SHP77 (cell line): ENCODE measurements at regions not wholly inside any gene's neighbourhood (a gene's known extent, or its start where the extent isn't known, plus 50 kb on each side); places are given as distances from the start of the nearest gene placed in this dataset.
"Not testable (repeated sequence)": the region's sequence is repeated elsewhere in the genome, so short reads cannot be mapped to it uniquely, and the experiment has no call there.

Experiments used
- DNase-seq, 2 experiments: peaks; one replicate each; lab custom pipeline; 2025; lab: John Stamatoyannopoulos, UW

- DNase-seq: no peak
Measured at GRCh38 chr11:82047200-82047599, 686.5 kb downstream of the FAM181B start.

GRCh38 chr11:82046778-82047177 lies 686.9 kb downstream of the FAM181B start:
- DNase-seq: no peak

GRCh38 chr11:82045748-82046457 lies 687.8 kb downstream of the FAM181B start:
- DNase-seq: no peak

GRCh38 chr11:82043316-82043715 lies 690.3 kb downstream of the FAM181B start:
- no peak for DNase-seq

- DNase-seq: no peak
Measured at GRCh38 chr11:82041764-82042163, 691.9 kb downstream of the FAM181B start.

GRCh38 chr11:82038154-82038553 lies 695.5 kb downstream of the FAM181B start:
- DNase-seq: no peak

GRCh38 chr11:82034527-82034926 lies 699.1 kb downstream of the FAM181B start:
- no peak for DNase-seq

GRCh38 chr11:82027335-82027734 lies 706.3 kb downstream of the FAM181B start:
- DNase-seq: not testable (repeated sequence)

- no peak for DNase-seq
Measured at GRCh38 chr11:82024760-82025159, 708.9 kb downstream of the FAM181B start.

GRCh38 chr11:82012276-82012675 lies 721.4 kb downstream of the FAM181B start:
- DNase-seq: no peak

- DNase-seq: no peak
Measured at GRCh38 chr11:82009133-82009532, 724.5 kb downstream of the FAM181B start.

GRCh38 chr11:82007521-82007920 lies 726.1 kb downstream of the FAM181B start:
- no peak for DNase-seq

GRCh38 chr11:82004537-82005213 lies 729.0 kb downstream of the FAM181B start:
- DNase-seq: no peak

- no peak for DNase-seq
Measured at GRCh38 chr11:82003671-82004515, 729.8 kb downstream of the FAM181B start.

- no peak for DNase-seq
Measured at GRCh38 chr11:82003024-82003423, 730.6 kb downstream of the FAM181B start.

- peak; percentile 62 to 82 for DNase-seq
Measured at GRCh38 chr11:81995889-81996288, 737.8 kb downstream of the FAM181B start.

- DNase-seq: no peak
Measured at GRCh38 chr11:81993755-81994154, 739.9 kb downstream of the FAM181B start.

GRCh38 chr11:81990659-81991443 lies 742.8 kb downstream of the FAM181B start:
- no peak for DNase-seq

GRCh38 chr11:81989093-81989492 lies 744.6 kb downstream of the FAM181B start:
- DNase-seq: no peak

- no peak for DNase-seq
Measured at GRCh38 chr11:81987829-81988472, 745.7 kb downstream of the FAM181B start.

- DNase-seq: no peak
Measured at GRCh38 chr11:81986556-81987161, 747.0 kb downstream of the FAM181B start.
